Peyer's patch (tissue), 4 donors: ENCODE measurements at regions not wholly inside any gene's neighbourhood (a gene's known extent, or its start where the extent isn't known, plus 50 kb on each side); places are given as distances from the start of the nearest gene placed in this dataset.

Source experiments
- DNase-seq, 3 donors: peaks; one replicate each; pipeline ENCODE4 v3.0.0-alpha.2; 2017 to 2019
- H3K27ac ChIP-seq, 4 donors: fragments of 200-600 bp; sonication (generic); one replicate each; pipeline ENCODE4 v1.5.1; 2016 to 2019
- H3K27me3 ChIP-seq, 2 donors: fragments of 200-600 bp; sonication (generic); one replicate each; pipeline ENCODE4 v1.5.1; 2019
- H3K36me3 ChIP-seq, 3 donors: fragments of 200-600 bp; sonication (generic); one replicate each; pipeline ENCODE4 v1.5.1; 2016 to 2019
- H3K4me1 ChIP-seq, 4 donors: fragments of 200-600 bp; sonication (generic); one replicate each; pipeline ENCODE4 v1.5.1; 2016 to 2019
- H3K4me3 ChIP-seq, 4 donors: fragments of 200-600 bp; sonication (generic); 1 replicate in 3 of 4; 2 replicates in 1 of 4; pipeline ENCODE4 v1.5.1; 2016 to 2019; ENCODE audit warnings: mild to moderate bottlenecking in 1 of 4
- H3K9me3 ChIP-seq, 4 donors: fragments of 200-600 bp; sonication (generic); one replicate each; pipeline ENCODE4 v1.5.1; 2016 to 2019; ENCODE audit warnings: mild to moderate bottlenecking in 1 of 4
- CTCF ChIP-seq, 6 experiments: fragments of 450-650 bp in 4 of 6; fragments of 200-600 bp in 2 of 6; sonication (generic) in 1 of 6; IDR thresholded peaks; one replicate each; pipeline ENCODE4 v1.5.1; 2017 to 2019; ENCODE audit warnings: antibody characterized with exemption in 6 of 6, mild to moderate bottlenecking in 3 of 6, moderate library complexity in 1 of 6
- POLR2A ChIP-seq, 2 donors: fragments of 450-650 bp; IDR thresholded peaks; one replicate each; pipeline ENCODE4 v1.5.1; 2017; ENCODE audit warnings: antibody characterized with exemption in 2 of 2, mild to moderate bottlenecking in 2 of 2, moderate library complexity in 2 of 2

- no peaks in the 10 kb centered on the region for H3K27me3 ChIP-seq
- no peak overlapping the region for H3K4me3 ChIP-seq
- no peaks in the 10 kb centered on the region for H3K9me3 ChIP-seq
- H3K36me3 ChIP-seq, result no peaks in the 10 kb centered on the region
- H3K4me1 ChIP-seq, result no peaks in the 10 kb centered on the region
- no peak overlapping the region for H3K27ac ChIP-seq
- DNase-seq, result no peak
- TF ChIP-seq POLR2A (IDR thresholded peaks at IDR 0.05) (no peak), CTCF (IDR thresholded peaks at IDR 0.05) (no peak)
Observed at GRCh38 chr1:59163268-59164092, 133.4 kb upstream of the FGGY start.

- no peak overlapping the region for H3K27ac ChIP-seq
- no peaks in the 10 kb centered on the region for H3K9me3 ChIP-seq
- H3K36me3 ChIP-seq, result no peaks in the 10 kb centered on the region
- no peak for DNase-seq
- H3K27me3 ChIP-seq, result no peaks in the 10 kb centered on the region
- TF ChIP-seq CTCF (IDR thresholded peaks at IDR 0.05) (no peak), POLR2A (IDR thresholded peaks at IDR 0.05) (no peak)
- no peaks in the 10 kb centered on the region for H3K4me1 ChIP-seq
- no peak overlapping the region for H3K4me3 ChIP-seq
Observed at GRCh38 chr1:59164371-59164770, 132.5 kb upstream of the FGGY start.

GRCh38 chr1:59165353-59165752 lies 131.5 kb upstream of the FGGY start:
- Histone ChIP-seq H3K27ac (no peak overlapping the region), H3K4me3 (no peak overlapping the region), H3K9me3 (no peaks in the 10 kb centered on the region), H3K36me3 (no peaks in the 10 kb centered on the region), H3K27me3 (no peaks in the 10 kb centered on the region), H3K4me1 (no peaks in the 10 kb centered on the region)
- DNase-seq, result no peak
- TF ChIP-seq POLR2A (IDR thresholded peaks at IDR 0.05) (no peak), CTCF (IDR thresholded peaks at IDR 0.05) (no peak)

- H3K4me1 ChIP-seq, result no peaks in the 10 kb centered on the region
- H3K27me3 ChIP-seq, result no peaks in the 10 kb centered on the region
- H3K4me3 ChIP-seq, result no peak overlapping the region
- no peak overlapping the region for H3K27ac ChIP-seq
- no peak for DNase-seq
- H3K9me3 ChIP-seq, result no peaks in the 10 kb centered on the region
- no peak for TF ChIP-seq POLR2A (IDR thresholded peaks at IDR 0.05)
- no peak for TF ChIP-seq CTCF (IDR thresholded peaks at IDR 0.05)
- no peaks in the 10 kb centered on the region for H3K36me3 ChIP-seq
Observed at GRCh38 chr1:59169703-59170102, 127.2 kb upstream of the FGGY start.

GRCh38 chr1:59170659-59171058 lies 126.2 kb upstream of the FGGY start:
- Histone ChIP-seq H3K9me3 (no peaks in the 10 kb centered on the region), H3K27ac (no peak overlapping the region), H3K4me3 (no peak overlapping the region), H3K27me3 (no peaks in the 10 kb centered on the region), H3K4me1 (no peaks in the 10 kb centered on the region), H3K36me3 (no peaks in the 10 kb centered on the region)
- TF ChIP-seq POLR2A (IDR thresholded peaks at IDR 0.05) (no peak), CTCF (IDR thresholded peaks at IDR 0.05) (no peak)
- DNase-seq, result no peak
